BLaER1 treated with 17β-estradiol and CSF1 and Interleukin-3, amounts not matched to agents 10 nM and 100 nM (cell line): ENCODE measurements at regions not wholly inside any gene's neighbourhood (a gene's known extent, or its start where the extent isn't known, plus 50 kb on each side); places are given as distances from the start of the nearest gene placed in this dataset.

ENCODE experiments used
- H3K27ac ChIP-seq, 11 experiments: shearing (Covaris generic); formaldehyde crosslinking; 2 replicates each; pipeline ENCODE4 v1.8.1; 2022
- H3K27me3 ChIP-seq, 11 experiments: shearing (Covaris generic); formaldehyde crosslinking; 2 replicates each; pipeline ENCODE4 v1.8.1; 2022
- H3K36me3 ChIP-seq, 11 experiments: shearing (Covaris generic); formaldehyde crosslinking; 2 replicates each; pipeline ENCODE4 v1.8.1; 2022
- H3K4me1 ChIP-seq, 10 experiments: shearing (Covaris generic); formaldehyde crosslinking; 2 replicates each; pipeline ENCODE4 v1.8.1; 2022
- H3K4me2 ChIP-seq, 11 experiments: shearing (Covaris generic); formaldehyde crosslinking; 2 replicates each; pipeline ENCODE4 v1.8.1; 2022
- H3K4me3 ChIP-seq, 10 experiments: shearing (Covaris generic); formaldehyde crosslinking; 2 replicates each; pipeline ENCODE4 v1.8.1; 2022
- H3K9ac ChIP-seq, 11 experiments: shearing (Covaris generic); formaldehyde crosslinking; 2 replicates each; pipeline ENCODE4 v1.8.1; 2022
- H3K9me3 ChIP-seq, 11 experiments: shearing (Covaris generic); formaldehyde crosslinking; replicated peaks in 1 of 11; 2 replicates each; pipeline ENCODE4 v1.8.1; 2022
- H4K20me1 ChIP-seq, 11 experiments: shearing (Covaris generic); formaldehyde crosslinking; 2 replicates each; pipeline ENCODE4 v1.8.1; 2022
- Cebpa-rat ChIP-seq, 11 experiments: shearing (Covaris generic); IDR thresholded peaks; 2 replicates each; pipeline ENCODE4 v1.8.1; 2022

DNA sequence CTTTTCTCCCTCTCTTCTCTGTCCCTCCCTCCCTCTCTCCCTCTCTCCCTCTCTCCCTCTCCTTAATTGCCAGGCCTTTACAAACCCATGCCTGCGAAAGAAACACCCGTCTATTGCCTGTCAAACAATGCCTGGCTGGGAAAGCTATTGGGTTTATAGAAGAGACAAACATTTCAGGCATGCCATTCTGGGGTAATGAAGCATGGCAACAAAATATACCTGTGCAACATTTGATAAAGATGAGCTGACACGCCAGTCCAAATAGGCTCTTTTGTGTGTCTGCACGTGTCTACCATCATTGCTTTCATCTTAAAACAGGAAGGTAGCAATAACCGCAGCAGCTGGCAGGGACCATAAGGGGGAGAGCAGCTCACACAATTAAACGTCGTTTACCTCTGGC is 282.1 kb downstream of the ZNF516 start:
- Histone ChIP-seq H3K27me3 (no peaks in the 10 kb centered on the region), H3K4me3 (no peak overlapping the region), H3K4me2 (peak overlapping the region in 9 of 11 experiments; percentile 25 to 70 (median 53); a peak in 18 of 22 replicates), H3K4me1 (peaks cover 4 to 32% (median 27%) of the 10 kb centered on the region in 10 experiments; a peak in 18 of 20 replicates), H4K20me1 (no peaks in the 10 kb centered on the region), H3K27ac (peak overlapping the region in 1 of 11 experiments; percentile 40; a peak in 3 of 22 replicates), H3K9ac (no peak overlapping the region), H3K9me3 (0 out of 22 replicates have a peak, but pooled peaks cover 0 to 4% (median 0%) of the 10 kb centered on the region in 11 experiments), H3K36me3 (no peaks in the 10 kb centered on the region)
- no peak for TF ChIP-seq Cebpa-rat (IDR thresholded peaks at IDR 0.05)

DNA sequence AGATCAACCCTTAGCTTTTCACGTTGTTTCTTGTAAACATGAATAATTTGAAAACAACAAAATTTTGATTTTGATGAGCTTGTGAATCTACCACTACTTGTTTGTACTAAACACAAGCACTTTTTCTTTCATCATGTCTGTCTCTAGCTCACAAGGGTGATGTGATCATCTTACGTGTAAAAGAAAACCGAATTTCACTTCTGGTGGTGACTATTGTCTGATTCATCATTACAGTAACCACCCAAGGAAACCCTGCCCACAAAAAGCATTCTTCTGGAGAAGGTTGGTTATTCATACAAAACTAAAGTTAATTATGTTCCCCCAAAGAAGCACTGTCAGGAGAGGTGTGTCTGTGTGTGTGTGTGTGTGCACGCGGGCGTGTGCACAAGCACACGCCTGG is 285.4 kb downstream of the ZNF516 start:
- peaks cover 4 to 32% (median 27%) of the 10 kb centered on the region in 10 experiments; a peak in 18 of 20 replicates for H3K4me1 ChIP-seq
- no peaks in the 10 kb centered on the region for H4K20me1 ChIP-seq
- H3K9me3 ChIP-seq = peaks cover 0 to 7% (median 0%) of the 10 kb centered on the region in 11 experiments; a peak in 2 of 22 replicates
- no peak overlapping the region for H3K4me3 ChIP-seq
- no peak for TF ChIP-seq Cebpa-rat (IDR thresholded peaks at IDR 0.05)
- no peaks in the 10 kb centered on the region for H3K36me3 ChIP-seq
- H3K9ac ChIP-seq = no peak overlapping the region
- H3K27me3 ChIP-seq = no peaks in the 10 kb centered on the region
- no peak overlapping the region for H3K27ac ChIP-seq
- peak overlapping the region in 2 of 11 experiments; percentile 39 to 51; a peak in 1 of 22 replicates for H3K4me2 ChIP-seq

DNA sequence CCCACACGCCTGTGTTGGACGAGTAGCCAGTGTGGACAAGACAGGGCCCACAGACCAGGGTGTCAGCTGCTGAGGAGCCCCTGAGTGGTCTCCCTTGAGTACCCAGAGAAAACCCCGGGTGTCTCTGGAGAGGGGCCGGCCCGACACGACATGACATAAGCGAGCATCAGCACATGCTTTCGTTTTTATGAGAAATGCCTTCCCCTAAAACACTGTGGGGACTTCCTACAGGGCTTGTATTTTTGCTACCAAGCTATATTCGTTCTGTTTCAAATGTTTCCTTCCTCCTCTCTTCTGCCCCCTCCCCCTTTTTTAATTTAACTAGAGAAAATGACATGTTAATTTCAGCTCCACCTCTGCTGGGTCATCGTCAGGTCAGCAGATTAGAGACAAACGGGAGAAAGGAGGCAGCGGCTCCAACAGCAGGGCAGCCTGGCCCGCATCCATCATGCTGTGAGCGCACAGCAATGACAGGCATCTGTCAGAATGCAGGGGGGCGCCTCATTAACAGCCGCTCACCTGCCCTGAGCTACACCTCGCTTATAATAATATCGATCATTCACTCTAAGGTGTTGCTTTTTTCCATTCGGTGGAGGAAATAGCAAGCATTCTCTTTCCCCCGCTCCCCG is 286.2 kb downstream of the ZNF516 start:
- Histone ChIP-seq H3K4me2 (peak overlapping the region in 9 of 11 experiments; percentile 5 to 51 (median 40); a peak in 17 of 22 replicates), H3K4me3 (no peak overlapping the region), H3K27me3 (no peaks in the 10 kb centered on the region), H3K9me3 (peaks cover 0 to 7% (median 0%) of the 10 kb centered on the region in 11 experiments; a peak in 2 of 22 replicates), H3K9ac (no peak overlapping the region), H3K4me1 (peaks cover 4 to 30% (median 25%) of the 10 kb centered on the region in 10 experiments; a peak in 18 of 20 replicates), H4K20me1 (no peaks in the 10 kb centered on the region), H3K27ac (no peak overlapping the region), H3K36me3 (no peaks in the 10 kb centered on the region)
- no peak for TF ChIP-seq Cebpa-rat (IDR thresholded peaks at IDR 0.05)

DNA sequence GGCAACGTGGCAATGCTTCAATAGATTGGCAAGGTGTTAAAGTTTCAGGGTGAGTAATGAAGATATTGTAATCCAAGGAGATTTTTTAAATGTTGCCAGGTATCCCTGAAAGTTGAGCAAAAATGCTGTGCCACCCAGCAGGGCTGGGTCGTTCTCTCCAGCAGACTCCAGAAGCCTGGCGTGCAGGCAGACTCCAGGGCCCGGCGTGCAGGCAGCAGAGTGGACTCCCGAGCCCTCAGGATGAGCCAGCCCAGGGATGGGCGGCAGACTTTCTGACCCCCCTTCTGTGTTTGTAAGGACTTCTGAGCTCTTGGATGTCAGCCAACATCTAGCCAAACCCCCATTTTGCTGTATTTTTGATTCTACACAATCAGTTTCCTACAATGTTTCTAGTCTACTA is 289.1 kb downstream of the ZNF516 start:
- Histone ChIP-seq H3K27me3 (no peaks in the 10 kb centered on the region), H3K4me1 (peaks cover 0 to 14% (median 8%) of the 10 kb centered on the region in 10 experiments; a peak in 7 of 20 replicates), H3K4me3 (no peak overlapping the region), H4K20me1 (no peaks in the 10 kb centered on the region), H3K4me2 (no peak overlapping the region), H3K9ac (no peak overlapping the region), H3K9me3 (peaks cover 0 to 21% (median 12%) of the 10 kb centered on the region in 11 experiments; a peak in 9 of 22 replicates), H3K36me3 (no peaks in the 10 kb centered on the region), H3K27ac (no peak overlapping the region)
- no peak for TF ChIP-seq Cebpa-rat (IDR thresholded peaks at IDR 0.05)

DNA sequence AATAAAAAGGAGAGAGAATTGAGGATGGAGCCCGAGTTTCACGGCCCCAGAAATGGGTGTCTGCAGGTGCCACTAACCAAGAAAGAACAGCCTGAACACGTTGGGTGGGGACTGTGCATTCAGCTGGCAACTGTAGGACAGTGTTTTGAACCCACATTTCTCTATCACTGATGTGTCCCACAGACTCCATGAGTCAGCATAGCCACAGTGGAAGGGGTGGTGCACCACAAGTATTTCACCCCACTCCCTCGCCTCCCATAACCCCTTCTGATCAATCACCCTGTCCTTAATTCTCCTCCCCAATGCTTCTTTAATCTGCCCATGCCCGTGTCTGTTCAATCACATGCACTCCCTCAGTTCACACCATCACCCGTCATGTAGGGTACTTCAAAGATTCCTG is 291.5 kb downstream of the ZNF516 start:
- no peak overlapping the region for H3K4me3 ChIP-seq
- H3K4me1 ChIP-seq = peaks cover 0 to 3% (median 2%) of the 10 kb centered on the region in 10 experiments; a peak in 6 of 20 replicates
- no peak overlapping the region for H3K9ac ChIP-seq
- H3K27ac ChIP-seq = no peak overlapping the region
- no peaks in the 10 kb centered on the region for H3K36me3 ChIP-seq
- peaks cover 0 to 26% (median 14%) of the 10 kb centered on the region in 11 experiments; a peak in 11 of 22 replicates for H3K9me3 ChIP-seq
- no peaks in the 10 kb centered on the region for H4K20me1 ChIP-seq
- TF ChIP-seq Cebpa-rat (IDR thresholded peaks at IDR 0.05) = no peak
- no peak overlapping the region for H3K4me2 ChIP-seq
- H3K27me3 ChIP-seq = no peaks in the 10 kb centered on the region

DNA sequence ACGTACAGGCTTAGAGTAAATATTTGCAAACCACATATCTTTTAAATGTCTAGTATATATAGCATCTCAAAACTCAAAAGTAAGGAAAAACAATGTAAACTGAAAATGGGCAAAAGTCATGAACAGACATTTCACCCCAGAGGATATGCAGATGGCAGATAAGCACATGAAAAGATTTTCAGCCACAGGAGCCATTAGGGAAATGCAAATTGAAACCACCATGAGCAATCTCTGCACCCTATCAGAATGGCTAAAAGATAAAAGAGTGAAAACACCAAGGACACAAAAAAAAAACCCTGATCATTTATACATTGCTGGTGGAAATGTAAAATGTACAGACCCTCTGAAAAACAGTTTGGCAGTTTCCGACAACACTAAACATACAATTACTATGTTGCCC is 292.7 kb downstream of the ZNF516 start:
- no peak overlapping the region for H3K4me3 ChIP-seq
- H3K27ac ChIP-seq = no peak overlapping the region

DNA sequence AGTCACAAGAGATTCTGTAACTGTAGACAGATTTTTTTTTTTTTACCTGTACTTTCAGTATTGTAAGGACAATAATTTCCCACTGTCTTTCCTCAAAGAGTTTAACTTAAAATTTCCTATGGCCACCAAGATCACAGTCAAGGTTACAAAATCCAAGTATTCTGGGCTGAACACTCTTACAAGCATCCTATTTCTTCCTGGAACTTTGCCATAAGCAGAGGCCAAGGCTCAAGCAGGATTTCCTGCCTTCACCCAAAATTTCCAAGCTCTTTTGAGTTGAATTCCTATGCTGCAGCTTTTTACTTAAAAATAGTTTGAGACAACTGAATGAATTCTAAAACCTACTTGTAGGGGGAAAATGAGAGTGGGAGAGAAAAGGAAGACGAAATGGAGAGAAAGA is 299.4 kb downstream of the ZNF516 start:
- TF ChIP-seq Cebpa-rat (IDR thresholded peaks at IDR 0.05) = no peak
- Histone ChIP-seq H3K4me1 (no peaks in the 10 kb centered on the region), H3K27me3 (no peaks in the 10 kb centered on the region), H3K4me3 (no peak overlapping the region), H3K4me2 (no peak overlapping the region), H3K27ac (no peak overlapping the region), H3K36me3 (no peaks in the 10 kb centered on the region), H3K9me3 (peaks cover 2 to 19% (median 12%) of the 10 kb centered on the region in 11 experiments; a peak in 17 of 22 replicates), H4K20me1 (no peaks in the 10 kb centered on the region), H3K9ac (no peak overlapping the region)

More for the DNA sequence above, 292.7 kb downstream of the ZNF516 start:
- Histone ChIP-seq H3K9ac (no peak overlapping the region), H3K9me3 (peaks cover 0 to 26% (median 14%) of the 10 kb centered on the region in 11 experiments; a peak in 11 of 22 replicates), H4K20me1 (no peaks in the 10 kb centered on the region), H3K36me3 (no peaks in the 10 kb centered on the region), H3K27me3 (no peaks in the 10 kb centered on the region), H3K4me2 (no peak overlapping the region), H3K4me1 (no peaks in the 10 kb centered on the region)
- no peak for TF ChIP-seq Cebpa-rat (IDR thresholded peaks at IDR 0.05)

DNA sequence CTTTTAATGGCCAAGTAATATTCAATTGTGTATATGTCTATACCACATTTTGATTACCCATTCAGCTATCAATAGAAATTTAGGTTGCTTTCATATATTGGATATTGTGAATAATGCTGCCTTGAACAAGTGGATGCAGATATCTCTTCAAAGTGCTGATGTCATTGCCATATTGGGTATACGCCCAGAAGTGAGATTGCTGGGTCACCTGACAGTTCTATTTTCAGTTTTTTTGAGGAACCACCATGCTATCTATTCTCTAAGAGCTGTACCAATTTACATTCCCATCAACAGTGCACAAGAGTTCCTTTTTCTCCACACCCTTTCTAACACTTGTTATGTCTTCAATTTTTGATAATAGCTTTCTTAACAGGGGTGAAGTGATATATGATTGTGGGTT is 306.9 kb downstream of the ZNF516 start:
- Histone ChIP-seq H4K20me1 (no peaks in the 10 kb centered on the region), H3K4me2 (no peak overlapping the region), H3K36me3 (no peaks in the 10 kb centered on the region), H3K4me1 (no peaks in the 10 kb centered on the region; a peak in 1 of 20 replicates), H3K9me3 (peaks cover 10 to 25% (median 19%) of the 10 kb centered on the region in 11 experiments), H3K9ac (no peak overlapping the region), H3K4me3 (no peak overlapping the region), H3K27ac (no peak overlapping the region), H3K27me3 (no peaks in the 10 kb centered on the region)
- TF ChIP-seq Cebpa-rat (IDR thresholded peaks at IDR 0.05) = no peak

DNA sequence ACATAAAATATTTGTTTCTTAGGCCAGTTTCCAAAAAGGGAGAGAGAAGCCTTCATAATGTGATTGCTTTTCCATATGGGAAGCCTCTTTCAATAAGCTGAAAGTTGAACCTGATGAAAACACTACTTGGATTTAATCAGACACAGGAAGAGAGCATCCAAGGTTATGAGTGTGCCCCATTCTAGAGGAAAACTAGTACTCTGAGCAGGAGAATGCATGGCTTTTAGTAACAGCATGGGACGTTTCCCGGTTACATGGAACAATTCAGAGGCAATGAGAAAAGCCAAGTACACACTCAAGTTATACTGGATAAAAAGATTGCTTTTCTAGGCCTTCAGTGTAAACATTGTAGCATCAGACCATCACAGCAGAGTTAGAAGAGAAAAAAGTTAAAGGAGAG is 315.8 kb downstream of the ZNF516 start:
- Histone ChIP-seq H3K4me3 (no peak overlapping the region), H3K4me2 (no peak overlapping the region), H3K27me3 (no peaks in the 10 kb centered on the region), H3K36me3 (no peaks in the 10 kb centered on the region), H4K20me1 (no peaks in the 10 kb centered on the region), H3K9me3 (peaks cover 0 to 5% (median 2%) of the 10 kb centered on the region in 11 experiments; a peak in 5 of 22 replicates), H3K4me1 (no peaks in the 10 kb centered on the region), H3K27ac (no peak overlapping the region), H3K9ac (no peak overlapping the region)
- no peak for TF ChIP-seq Cebpa-rat (IDR thresholded peaks at IDR 0.05)

DNA sequence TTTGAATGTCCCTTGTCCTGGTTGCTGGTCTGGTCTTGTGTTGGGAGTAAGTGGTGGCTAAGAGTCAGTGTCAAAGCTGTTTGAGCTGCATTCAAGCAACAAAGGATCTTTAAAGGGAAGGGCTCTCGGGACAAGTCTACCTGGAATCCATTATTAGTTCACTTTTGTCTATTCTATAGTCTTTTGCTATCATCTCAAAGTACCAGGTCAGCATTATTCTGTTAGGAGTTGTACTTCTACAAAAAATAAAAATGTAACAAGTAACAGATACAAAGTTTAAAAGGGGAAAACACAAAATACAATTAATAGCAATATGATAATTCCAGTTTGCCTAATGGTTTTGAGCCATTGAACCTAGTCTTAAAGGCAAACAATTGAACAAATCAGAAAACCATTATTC is 317.9 kb downstream of the ZNF516 start:
- Histone ChIP-seq H3K4me3 (no peak overlapping the region), H3K4me2 (no peak overlapping the region), H3K27ac (no peak overlapping the region), H3K36me3 (no peaks in the 10 kb centered on the region), H3K4me1 (no peaks in the 10 kb centered on the region), H3K9me3 (no peaks in the 10 kb centered on the region), H3K9ac (no peak overlapping the region), H3K27me3 (no peaks in the 10 kb centered on the region), H4K20me1 (no peaks in the 10 kb centered on the region)
- no peak for TF ChIP-seq Cebpa-rat (IDR thresholded peaks at IDR 0.05)
